ENCODE measurements at regions not wholly inside any gene's neighbourhood (a gene's known extent, or its start where the extent isn't known, plus 50 kb on each side); places are given as distances from the start of the nearest gene placed in this dataset.
"Not testable (repeated sequence)": the region's sequence is repeated elsewhere in the genome, so short reads cannot be mapped to it uniquely, and the experiment has no call there.

- no peak for DNase-seq
These were observed 194.7 kb upstream of the GLI2 start for GRCh38 chr2:120540719-120541552.

- DNase-seq = no peak
These were observed 194.1 kb upstream of the GLI2 start for GRCh38 chr2:120541553-120541932.

- DNase-seq = no peak
These were observed 193.5 kb upstream of the GLI2 start for GRCh38 chr2:120541972-120542670.

GRCh38 chr2:120542911-120543527 is 192.6 kb upstream of the GLI2 start:
- no peak for DNase-seq

GRCh38 chr2:120543899-120544298 is 191.8 kb upstream of the GLI2 start:
- no peak for DNase-seq

- DNase-seq = no peak
These were observed 191.1 kb upstream of the GLI2 start for GRCh38 chr2:120544522-120544921.

- DNase-seq = not testable (repeated sequence)
These were observed 190.7 kb upstream of the GLI2 start for GRCh38 chr2:120545007-120545406.

- no peak for DNase-seq
These were observed 190.1 kb upstream of the GLI2 start for GRCh38 chr2:120545521-120546047.

GRCh38 chr2:120546048-120546864 is 189.4 kb upstream of the GLI2 start:
- no peak for DNase-seq

- no peak for DNase-seq
These were observed 188.7 kb upstream of the GLI2 start for GRCh38 chr2:120546865-120547390.

GRCh38 chr2:120547662-120548061 is 188.0 kb upstream of the GLI2 start:
- DNase-seq = no peak

- no peak for DNase-seq
These were observed 186.8 kb upstream of the GLI2 start for GRCh38 chr2:120548627-120549608.

- DNase-seq = no peak
These were observed 185.8 kb upstream of the GLI2 start for GRCh38 chr2:120549841-120550240.

- no peak for DNase-seq
These were observed 185.4 kb upstream of the GLI2 start for GRCh38 chr2:120550282-120550681.

GRCh38 chr2:120550893-120551446 is 184.7 kb upstream of the GLI2 start:
- no peak for DNase-seq

GRCh38 chr2:120551522-120551921 is 184.1 kb upstream of the GLI2 start:
- no peak for DNase-seq

- no peak for DNase-seq
These were observed 183.6 kb upstream of the GLI2 start for GRCh38 chr2:120552079-120552478.

GRCh38 chr2:120552800-120553481 is 182.7 kb upstream of the GLI2 start:
- no peak for DNase-seq

- DNase-seq = no peak
These were observed 181.0 kb upstream of the GLI2 start for GRCh38 chr2:120554625-120555032.

GRCh38 chr2:120555092-120555491 is 180.6 kb upstream of the GLI2 start:
- DNase-seq = no peak

Measured in SW 1271 (cell line).